HG03060 (cell line): ENCODE measurements at regions not wholly inside any gene's neighbourhood (a gene's known extent, or its start where the extent isn't known, plus 50 kb on each side); places are given as distances from the start of the nearest gene placed in this dataset.

ENCODE experiments used
- ATAC-seq: cut with Tn5 transposase; IDR thresholded peaks from one replicate; pipeline ENCODE4 v1.9.1; 2021; ENCODE audit warnings: low read depth, moderate number of reproducible peaks; ENCODE audit not compliant: unreplicated experiment

- ATAC-seq: no peak
These were observed 193.3 kb upstream of the CCN2 start for GRCh38 chr6:132144456-132144855.

- ATAC-seq: no peak
These were observed 192.1 kb upstream of the CCN2 start for GRCh38 chr6:132143258-132143657.

- no peak for ATAC-seq
These were observed 191.6 kb upstream of the CCN2 start for GRCh38 chr6:132142768-132143167.

DNA sequence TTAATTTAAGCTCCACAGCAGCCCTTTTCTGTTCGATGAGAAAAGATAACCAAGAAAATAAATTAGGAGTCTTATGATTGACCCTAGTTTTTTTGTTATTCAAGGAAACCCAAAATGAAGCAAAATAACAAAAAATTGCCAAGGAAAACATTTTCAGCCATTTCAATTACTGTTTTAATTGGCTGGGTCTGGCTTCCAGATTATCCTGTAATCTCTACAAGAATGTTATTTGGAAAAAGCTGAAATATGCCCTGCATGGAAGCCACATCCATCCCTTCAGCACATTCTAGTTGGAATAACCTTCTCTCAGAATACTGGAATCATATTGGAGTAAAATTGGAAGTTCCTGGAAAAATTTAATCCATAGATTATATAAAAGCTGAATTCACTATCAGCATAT, 191.1 kb upstream of the CCN2 start:
- no peak for ATAC-seq

DNA sequence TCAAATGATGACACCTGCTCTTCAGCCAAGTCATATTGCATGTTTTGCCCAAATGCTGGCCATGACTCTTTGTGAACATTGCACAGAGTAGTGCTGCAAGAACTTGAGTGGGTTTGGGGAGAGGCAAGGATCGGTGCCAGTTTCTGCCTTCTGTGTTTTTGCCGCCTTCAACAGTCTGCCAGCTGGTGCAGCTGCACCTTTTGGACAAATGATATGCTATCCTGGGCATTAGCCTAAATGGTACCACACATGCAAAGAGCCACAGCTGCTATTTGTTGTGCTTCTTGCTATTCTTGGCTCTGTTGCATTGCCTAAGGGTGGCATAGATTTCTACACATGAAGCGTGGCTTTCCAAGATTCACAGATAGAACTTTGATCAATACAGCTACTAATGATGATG, 189.0 kb upstream of the CCN2 start:
- ATAC-seq: no peak

GRCh38 chr6:132139611-132140010, 188.4 kb upstream of the CCN2 start:
- ATAC-seq: no peak

DNA sequence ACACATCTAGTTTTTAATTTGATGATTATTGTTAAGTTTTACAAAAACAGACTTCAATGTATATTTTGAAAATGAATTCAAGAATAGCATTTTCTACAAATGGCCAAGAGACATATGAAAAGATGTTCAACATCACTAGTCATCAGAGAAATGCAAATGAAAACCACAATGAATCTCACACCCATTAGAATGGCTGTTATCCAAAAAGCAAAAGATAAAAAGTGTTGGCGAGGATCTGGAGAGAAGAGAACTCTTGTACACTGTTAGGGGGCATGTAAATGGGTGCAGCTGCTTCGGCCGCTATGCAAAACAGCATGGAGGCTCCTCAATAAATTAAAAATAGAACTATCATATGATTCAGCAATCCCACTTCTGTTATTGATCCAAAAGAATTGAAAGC, 185.8 kb upstream of the CCN2 start:
- ATAC-seq: no peak

DNA sequence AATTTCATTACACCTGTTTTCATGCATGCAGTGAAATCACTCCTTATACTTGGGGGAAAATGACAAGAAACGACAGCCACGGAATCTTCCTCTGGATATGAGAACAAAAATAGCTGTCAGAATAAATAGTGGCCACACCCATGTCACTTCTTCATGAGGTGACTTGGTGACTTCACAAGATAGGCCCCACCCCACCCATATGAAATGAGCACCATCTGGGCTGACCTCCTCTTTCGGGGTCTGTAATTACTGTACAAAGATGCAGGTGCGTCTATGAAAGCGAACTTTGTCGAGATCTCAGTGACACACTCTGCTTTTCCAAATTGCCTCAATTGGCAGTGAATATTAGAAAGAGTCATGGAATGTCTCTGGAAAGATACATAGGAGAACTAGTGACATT, 184.2 kb upstream of the CCN2 start:
- ATAC-seq: no peak

- ATAC-seq: no peak
These were observed 182.7 kb upstream of the CCN2 start for GRCh38 chr6:132133736-132134445.

- ATAC-seq: no peak
These were observed 181.9 kb upstream of the CCN2 start for GRCh38 chr6:132132924-132133639.

- ATAC-seq: no peak
These were observed 181.2 kb upstream of the CCN2 start for GRCh38 chr6:132132422-132132821.

DNA sequence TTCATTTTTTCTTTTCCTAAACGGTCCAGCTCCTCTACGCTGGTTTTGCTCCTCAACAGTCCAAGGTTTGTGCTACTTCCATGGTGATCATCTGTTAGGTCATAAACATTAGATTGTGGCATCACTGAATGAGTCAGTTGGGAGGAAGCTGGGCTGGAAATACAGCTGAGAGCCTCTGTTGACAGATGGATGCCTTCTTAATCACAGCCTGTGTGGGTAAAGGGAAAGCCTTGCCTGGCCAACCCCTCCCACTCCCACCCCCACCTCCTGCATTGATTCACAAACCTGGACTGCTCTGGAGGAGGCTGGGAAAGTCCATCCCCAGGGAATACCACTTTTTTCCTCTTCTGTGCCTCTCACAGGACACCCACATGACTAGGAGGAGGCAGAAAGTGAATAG, 180.6 kb upstream of the CCN2 start:
- no peak for ATAC-seq

DNA sequence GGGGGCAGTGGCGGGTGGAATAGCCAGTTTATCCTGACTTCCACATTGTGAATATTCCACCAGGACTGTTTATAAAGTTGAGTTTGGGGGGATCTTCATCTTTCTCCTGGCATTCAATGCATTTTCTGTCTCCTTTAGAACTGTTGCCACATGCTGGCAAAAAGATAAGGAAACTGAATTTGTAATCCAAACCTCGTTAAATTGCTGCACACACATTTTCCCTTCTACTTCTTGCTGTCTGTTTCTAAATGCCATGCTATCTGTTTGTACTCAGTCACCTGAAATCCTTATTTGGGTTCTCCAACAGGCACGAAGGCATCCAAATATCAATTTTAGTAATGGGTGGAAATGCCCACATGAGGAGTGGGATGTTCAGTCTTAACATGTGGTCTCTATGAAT, 180.2 kb upstream of the CCN2 start:
- no peak for ATAC-seq

DNA sequence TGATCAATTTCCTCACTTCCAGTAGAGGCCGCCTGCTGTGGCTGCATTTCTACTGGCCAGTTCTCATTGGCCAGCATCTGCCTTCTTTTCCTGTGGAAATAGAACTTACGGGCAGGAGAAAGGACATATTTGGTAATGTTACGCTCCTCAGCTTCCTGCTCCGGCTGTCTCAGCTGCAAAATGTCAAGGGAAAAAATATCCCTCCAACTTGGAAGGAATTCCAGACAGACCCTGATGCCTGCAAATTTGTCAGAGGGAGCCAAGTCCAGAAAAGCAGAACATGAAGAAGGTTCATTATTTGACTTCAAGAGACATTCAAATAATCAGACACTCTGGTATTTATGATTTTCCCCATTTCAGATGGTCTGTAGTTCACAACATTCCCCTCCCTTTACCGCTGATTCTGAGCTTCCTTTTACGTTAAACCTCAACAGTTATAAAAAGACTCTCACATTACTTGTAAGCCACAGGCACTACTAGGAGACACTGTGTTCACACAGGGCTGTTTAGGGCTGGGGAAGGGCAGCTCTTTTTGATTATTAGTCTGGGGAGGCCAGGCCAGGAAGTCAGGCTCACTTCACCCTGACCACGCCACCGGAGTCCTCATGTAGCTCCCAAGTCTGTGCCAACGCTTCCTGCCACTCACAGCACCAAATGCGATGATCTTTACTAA, 179.6 kb upstream of the CCN2 start:
- ATAC-seq: no peak

DNA sequence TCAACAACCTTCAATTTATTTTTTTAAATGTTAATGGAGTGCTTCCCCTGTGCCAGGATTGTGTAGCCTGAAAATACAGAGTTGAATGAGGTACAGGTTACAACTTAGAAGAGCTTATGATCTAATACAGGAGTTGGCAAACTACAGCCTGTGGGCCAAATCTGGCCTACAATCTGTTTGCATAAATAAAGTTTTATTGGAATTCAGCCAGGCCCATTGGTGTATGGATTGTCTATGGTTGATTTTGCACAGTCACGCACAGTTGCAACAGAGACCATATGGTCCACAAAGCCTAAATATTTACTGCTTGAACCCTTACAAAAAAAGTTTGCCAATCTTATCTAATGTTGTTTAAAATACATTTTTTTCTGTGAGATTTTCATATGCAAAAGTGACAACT, 177.3 kb upstream of the CCN2 start:
- ATAC-seq: no peak

DNA sequence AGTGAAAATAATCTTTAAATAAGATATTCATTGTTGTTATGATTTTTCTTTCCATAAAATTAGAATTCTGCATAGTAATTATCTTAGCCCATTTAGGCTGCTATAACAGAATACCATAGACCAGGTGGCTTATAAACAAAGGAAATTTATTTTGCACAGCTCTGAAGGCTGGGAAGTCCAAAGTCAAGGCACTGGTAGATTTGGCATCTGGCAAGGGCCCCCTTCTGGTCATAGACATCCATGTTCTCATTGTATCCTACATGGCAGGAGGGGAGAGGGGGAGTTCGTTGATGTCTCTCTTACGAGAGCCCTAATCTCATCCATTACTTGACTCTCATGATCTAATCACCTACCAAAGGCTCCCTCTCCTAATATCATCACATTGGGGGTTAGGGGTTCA, 175.0 kb upstream of the CCN2 start:
- ATAC-seq: no peak

DNA sequence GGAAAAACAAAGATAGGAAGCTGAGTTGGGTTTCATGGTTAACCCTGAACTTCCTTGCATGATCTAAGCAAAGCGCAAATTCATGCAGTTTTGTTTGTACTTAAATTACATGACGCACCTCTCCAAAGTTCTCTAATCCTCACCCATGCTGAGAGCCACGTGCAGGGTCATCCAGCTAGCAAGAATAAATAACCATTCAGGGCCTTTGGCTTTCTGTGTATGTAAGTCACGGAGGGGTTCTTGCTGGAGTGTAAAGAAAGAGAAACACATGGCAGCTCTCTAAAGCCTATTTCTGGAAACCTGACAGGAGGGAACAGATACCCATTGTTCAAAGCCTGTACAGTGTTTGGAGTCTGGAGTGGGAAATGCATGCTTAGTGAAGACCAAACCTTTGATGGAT, 171.7 kb upstream of the CCN2 start:
- ATAC-seq: no peak

DNA sequence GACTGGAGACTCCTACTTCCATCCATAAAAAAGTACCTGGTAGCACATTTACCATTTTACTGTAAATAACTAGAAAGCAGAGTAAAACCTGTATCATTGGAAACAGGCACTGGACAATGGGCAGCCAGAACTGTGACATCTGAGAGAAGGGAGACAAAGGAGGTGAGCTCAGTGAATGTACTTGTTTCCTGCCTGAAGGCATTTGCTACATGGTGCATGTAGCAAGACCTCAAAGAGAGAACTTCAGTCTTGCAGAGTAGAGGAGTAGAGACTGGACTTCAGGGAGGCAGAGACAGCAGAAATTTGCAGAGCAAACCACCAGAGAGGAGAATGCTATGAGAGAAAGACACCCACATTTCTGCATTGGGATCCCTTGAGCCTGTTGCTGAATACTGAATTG, 171.0 kb upstream of the CCN2 start:
- ATAC-seq: no peak

GRCh38 chr6:132118144-132118543, 167.0 kb upstream of the CCN2 start:
- no peak for ATAC-seq

GRCh38 chr6:132115714-132116366, 164.7 kb upstream of the CCN2 start:
- no peak for ATAC-seq

GRCh38 chr6:132114201-132114825, 163.1 kb upstream of the CCN2 start:
- ATAC-seq: no peak
